CD1c-positive myeloid dendritic cell (primary cell): ENCODE measurements at regions not wholly inside any gene's neighbourhood (a gene's known extent, or its start where the extent isn't known, plus 50 kb on each side); places are given as distances from the start of the nearest gene placed in this dataset.
"Not testable (repeated sequence)": the region's sequence is repeated elsewhere in the genome, so short reads cannot be mapped to it uniquely, and the experiment has no call there.

Experiments used
- DNase-seq: peaks from one replicate; pipeline ENCODE4 v3.0.0-alpha.2; 2016; ENCODE audit errors: extremely low spot score

DNA sequence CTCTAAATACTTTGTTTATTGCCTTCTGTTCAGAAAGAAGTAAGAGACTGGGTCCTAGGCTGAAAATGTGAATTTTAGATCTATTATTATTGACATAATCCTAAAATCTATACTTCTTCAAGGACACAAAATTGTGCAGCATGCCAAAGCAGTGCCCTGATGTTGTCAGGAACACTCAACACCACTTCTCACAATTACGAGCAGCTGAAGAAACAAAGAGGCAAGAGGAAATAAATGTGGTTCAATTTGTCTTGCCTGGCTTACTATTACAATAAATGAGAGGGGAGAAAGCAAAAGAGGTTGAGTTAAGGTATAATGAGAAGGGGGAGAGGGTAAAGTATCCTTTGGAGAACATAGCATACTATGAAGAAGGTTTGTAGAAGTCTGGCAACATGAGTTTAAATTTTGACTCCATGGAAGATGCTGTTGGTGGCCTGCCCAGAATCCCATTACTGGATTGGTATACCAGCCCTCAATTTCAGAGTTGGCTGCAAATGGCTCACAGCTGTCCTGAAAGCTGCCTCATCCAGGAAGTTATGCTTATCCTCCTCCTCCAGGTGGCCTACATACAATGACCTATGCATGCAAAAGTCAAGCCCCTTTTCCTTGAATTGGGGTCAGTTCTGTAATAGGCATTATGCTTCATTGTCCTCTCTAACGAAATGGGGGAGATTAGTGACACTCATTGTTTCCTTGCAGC is 274.6 kb upstream of the SMIM30 start:
- no peak for DNase-seq

DNA sequence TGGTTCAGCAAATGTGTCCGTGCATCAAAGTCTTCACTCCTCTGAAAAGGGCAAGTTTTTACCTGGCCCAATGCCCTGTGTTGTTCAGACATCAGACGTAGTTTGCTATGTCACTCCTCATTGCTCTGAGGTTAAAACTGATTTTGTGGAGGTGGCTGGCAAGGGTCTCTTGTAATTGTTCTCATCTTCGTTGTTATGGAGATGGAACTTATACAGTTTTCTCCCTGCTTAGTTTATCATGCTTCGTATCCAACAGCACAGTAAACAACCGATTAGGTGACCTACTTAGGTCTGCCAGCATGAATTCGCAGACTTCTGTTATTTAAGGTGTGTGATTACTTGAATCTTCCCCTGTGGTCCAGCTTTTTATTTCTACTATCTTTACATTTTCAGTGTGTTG is 274.1 kb upstream of the SMIM30 start:
- DNase-seq, result no peak

DNA sequence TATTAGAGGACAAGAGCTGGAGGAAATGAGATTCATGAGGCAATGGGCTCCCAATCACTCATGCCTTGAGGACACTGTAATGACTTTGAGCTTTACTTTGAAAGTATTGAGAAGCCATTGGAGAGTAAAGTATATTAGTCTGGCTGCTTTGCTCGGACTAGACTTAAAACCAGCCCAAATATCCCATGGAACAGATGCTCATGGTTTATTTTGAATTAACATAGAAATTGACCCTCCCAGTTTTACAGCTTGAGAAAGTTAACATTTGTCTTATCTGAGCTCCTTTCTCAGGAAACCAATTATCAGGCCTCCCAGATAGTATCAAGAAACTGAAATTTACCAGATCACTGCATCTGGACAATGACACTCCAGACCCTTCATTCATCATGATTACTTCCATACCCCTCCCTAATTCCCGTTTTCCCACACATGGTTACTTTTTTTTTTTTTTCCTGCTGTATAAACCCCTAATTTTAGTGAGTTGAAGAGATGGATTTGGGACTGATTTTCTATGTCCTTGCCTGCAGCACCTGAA is 270.8 kb upstream of the SMIM30 start:
- DNase-seq, result no peak

DNA sequence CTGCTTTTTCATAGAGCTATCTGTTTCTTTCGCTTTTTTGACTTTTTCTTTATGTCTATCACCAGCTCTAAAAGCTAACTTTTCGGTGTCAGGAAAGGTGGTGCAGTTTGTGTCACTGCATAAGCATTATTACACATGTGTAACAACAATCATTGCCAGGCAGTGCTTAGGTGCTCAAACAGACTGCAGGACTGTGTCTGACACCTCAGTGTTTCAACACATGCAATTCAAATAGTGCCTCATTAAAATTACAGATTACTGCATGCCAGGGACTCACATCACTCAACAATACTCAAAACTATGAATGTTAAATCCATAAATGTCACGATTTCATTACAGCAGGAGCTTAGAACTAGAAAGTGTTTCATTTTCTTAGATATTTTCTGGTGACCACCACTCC is 265.3 kb upstream of the SMIM30 start:
- DNase-seq, result no peak

DNA sequence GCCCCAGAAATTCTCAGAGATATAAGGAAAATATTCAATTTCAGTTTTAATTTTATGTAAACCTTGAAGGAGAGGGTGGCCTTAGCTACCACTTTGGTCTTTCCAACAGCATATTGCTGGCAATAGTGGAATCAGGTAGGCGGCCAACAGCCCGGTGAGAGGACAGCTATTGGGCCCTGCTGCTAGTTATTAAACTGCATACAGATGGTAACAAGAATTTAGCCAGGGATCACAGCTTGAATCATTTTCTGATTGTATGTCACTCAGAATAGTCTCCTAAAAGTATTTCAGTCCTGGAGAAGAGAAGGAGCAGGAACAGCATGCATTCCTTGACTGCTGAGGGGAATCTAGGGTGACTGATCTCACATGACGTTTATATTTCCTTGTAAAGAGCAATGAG is 261.4 kb upstream of the SMIM30 start:
- no peak for DNase-seq

DNA sequence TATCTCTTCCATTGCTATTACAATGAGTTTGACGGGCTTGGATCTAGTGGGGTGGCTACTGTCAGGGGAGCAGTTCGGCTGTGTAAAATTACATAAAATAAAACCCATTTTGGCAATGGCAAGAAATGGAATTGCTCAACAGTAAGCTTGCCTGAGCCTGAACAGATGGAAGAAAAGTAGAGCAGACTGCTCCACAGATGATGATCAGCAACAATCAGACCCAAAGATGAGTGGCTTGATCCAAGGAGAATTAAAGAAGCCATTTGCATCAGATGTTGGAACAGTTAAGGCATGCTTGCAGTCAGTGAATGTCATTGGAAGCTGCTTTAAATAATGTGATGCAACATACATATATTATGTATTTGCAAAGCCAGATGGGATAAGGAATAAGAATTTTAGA is 256.6 kb upstream of the SMIM30 start:
- DNase-seq, result no peak

DNA sequence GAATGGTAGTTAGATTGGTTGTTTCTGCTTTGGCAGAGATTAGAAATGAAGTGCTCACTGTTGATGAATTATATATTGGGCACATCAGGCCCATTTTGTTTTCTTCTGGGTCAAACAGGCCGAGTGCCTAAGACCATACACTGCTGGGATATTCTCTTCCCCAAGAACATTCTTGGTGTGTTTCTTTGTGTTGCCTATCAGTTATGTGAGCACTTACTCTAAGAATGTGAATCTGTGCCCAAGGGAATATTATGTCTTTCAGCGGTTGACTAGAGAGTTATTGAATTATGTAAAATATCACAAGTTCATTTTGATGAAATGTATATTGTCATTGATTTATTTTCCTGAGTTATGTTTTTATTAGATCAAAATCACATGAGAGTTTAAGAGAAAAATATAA is 255.5 kb upstream of the SMIM30 start:
- no peak for DNase-seq

DNA sequence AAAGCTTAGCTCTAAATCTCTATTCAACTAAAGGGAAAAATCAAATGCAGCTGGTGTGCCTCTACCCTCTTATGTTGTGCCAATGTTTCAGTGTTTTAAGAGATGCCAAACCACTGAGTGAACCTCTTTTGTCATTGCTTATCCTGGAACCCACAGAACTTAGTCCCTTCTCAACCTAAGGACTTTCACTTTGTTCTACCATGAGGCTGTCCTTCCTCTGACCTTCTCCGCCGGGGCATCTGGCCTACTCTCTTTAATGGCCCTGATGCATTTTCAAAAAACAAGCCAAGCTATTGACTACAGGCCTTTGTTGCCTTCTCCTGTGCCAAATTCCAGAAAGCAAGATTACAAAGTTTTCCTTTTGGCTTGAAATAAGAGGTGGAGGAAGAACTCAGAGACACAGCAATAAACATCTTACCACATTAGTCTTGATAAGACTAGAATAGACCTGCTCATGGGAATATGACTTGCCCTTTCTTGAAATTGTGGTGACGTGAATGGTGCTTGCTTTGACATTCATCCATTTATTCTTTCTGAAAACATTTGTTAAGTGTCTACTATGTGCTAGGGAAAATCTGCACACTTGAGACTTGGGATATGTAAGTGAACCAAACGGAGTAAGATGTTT is 253.2 kb upstream of the SMIM30 start:
- DNase-seq, result no peak

DNA sequence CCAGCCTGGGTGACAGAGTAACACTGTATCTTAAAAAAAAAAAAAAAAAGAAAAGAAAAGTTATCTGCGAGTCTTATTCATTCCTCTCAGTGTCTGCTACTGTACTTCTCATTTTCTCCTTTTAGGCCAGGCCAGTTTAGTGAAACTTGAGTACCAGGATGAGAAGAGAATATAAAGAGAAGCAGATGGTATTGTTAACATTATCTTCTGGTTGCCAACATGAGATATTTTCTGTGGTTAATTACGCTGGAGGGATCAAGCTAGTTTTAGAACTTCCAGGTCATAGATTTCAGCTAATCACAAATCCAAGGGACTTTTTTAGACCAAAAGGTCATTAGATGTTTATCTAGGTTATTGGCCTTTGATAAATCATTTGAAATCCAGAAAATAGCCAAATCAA is 252.6 kb upstream of the SMIM30 start:
- no peak for DNase-seq

DNA sequence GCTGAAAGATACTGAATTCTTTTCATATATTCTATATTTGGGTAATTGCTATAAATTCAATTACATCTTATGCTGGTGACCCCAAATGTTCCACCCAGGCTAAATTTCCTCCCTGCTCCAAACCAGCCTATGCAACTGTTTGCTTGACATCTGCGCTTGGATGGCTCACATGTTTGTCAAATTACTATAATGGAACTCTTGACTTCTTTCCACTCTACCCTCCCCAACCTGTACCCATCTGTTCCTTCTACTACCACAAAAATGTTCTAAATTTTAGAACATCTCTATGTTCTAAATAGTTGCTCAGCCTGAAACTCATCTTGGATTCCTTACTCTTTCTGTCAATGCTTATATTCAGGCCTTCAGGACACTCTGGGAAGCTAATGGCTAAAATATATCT is 249.9 kb upstream of the SMIM30 start:
- DNase-seq, result no peak

DNA sequence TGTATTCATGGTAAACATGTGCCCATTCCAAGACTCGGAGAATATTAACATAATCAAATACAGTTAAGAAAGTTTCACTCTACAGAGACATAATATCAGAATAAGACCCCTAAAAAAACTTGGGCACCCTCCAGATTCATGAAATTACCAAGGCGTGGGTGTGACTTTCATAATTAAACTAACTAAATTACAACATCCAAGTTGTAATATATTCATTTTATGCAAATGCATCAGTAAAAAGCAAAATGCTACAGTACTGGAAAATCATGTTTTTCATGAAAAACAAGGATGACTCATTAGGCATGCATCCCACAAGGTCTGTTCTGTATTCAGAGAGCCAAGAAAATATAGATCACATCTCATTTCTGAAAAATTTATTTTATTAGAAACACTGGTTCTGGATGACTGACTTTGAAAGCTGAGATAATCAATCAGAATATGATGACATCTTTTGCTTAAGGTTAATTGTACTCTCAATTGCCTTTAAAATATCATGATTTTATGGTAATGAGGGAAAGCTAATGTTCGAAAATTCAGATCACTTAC is 248.8 kb upstream of the SMIM30 start:
- no peak for DNase-seq

DNA sequence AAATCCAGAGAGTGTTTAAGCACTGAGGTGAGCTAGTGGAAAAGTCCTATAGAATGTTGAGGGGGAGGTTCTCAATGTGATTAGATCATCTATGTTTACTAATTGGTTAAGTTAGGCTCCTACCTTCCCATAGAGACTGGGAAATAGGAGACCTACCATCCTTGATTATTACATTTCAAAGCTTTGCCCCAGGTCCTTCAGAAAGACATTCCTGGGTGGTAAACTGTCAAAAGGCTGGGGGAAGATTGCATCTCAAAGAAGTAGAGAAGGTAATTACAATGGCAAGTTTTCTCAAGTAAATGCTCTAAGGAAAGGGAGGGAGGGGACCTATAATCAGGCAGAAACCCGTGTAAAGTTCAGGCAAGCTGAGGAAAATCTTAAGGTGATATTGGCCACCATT is 247.8 kb upstream of the SMIM30 start:
- no peak for DNase-seq

DNA sequence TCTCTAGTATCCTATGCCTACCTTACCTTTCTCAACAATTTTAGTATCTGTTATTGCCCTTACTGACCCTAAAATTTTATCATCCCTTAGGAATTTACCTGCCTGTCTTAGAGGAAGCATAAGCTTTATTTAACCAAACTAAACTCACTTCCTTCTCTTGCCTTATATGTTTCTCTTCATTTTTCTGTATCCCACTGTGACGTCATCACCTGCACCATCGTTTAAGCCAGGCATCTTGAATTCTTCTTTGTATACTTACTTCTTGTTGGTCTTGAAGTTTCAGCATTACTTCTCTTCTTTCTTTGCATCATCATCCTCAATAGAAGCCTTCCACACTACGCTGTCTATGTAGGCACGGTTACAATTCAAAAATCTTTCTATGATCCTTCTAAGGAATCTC is 231.0 kb upstream of the SMIM30 start:
- no peak for DNase-seq

DNA sequence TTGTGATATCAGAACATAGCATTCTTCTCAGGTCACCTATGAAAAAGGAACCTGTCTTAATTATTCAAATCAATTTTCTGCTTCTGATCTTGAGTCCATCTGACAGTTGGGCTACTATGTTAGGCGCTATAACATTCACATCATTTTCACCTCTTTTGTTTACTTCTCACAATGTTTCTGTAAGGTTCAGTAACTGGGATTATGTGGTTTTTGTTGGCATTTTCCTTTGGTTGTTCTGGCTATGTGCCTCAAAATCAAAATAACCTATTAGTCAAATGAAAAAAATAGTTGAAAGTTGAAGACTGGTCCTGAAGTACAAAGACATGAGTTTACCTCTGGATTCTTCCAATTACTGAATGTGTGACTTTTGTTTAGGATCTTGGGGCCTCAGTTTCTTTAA is 221.3 kb upstream of the SMIM30 start:
- no peak for DNase-seq

DNA sequence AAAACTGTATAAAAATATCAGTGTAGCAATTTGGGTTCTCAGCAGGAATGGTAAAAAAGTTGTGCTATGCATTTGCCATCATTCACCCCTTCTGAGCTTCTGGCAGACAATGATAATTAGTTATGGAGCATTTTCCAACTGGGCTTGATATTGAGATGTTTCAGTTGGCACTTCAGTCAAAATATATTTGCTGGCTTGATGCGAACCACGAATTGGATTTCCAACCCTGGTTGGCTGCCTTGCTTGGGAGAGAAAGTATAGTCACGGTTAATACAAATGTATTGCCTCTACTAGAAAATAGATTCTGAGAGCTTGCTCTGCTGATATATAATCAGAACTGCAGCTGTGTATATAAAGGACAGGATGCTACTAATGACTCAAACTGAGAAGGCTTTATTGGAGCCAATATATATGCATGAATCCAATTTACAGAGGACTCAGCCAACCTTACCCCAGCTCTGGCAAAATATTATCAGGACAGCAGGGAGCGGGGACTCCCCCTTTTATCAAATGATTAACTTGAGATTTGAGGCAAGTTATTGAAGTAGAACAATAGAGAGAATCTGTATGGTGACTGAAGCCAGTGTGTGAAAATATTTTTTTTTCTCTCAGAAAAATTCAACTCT is 219.8 kb upstream of the SMIM30 start:
- DNase-seq, result no peak

DNA sequence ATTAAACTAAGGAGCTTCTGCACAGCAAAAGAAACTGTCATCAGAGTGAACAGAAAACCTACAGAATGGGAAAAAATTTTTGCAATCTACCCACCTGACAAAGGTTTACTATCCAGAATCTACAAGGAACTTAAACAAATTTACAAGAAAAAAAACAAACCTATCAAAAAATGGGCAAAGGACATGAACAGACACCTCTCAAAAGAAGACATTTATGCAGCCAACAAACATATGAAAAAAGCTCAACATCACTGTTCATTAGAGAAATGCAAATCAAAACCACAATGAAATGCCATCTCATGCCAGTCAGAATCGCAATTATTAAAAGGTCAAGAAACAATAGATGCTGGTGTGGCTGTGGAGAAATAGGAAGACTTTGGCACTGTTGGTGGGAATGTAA is 218.5 kb upstream of the SMIM30 start:
- not testable (repeated sequence) for DNase-seq

DNA sequence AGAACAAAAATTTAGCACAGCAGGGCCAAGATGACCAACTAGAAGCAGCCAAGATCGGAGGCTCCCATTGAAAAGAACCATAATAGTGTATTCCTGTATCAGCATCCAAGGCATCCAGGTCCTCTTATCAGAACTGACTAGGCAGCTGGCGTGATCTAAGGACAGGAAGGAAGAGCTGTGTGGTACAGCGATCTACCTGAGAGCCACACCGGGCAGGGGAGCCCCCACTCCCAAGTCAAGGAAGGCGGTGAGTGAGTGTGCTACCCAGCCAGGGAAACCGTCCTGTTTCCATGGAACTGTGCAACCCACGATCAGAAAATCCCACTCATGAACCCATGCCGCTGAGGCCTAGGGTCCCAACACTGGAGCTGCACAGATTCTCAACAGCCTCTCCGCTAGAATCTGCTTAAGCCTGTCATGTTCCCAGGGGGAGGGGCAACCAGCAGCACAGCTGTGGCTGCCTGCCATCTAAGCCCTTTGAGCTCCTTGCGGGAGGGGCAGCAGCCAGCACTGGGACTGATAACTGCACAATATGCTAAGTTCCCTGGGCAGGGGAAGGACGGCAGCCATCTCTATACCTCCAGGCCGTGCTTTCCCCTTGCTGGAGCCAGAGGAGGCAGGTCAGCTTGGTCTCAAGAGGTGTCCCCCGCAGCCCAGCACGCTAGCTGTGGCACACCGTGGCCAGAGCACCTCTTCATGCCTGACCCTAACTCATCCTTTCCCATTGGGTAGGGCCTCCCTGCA is 213.0 kb upstream of the SMIM30 start:
- no peak for DNase-seq

DNA sequence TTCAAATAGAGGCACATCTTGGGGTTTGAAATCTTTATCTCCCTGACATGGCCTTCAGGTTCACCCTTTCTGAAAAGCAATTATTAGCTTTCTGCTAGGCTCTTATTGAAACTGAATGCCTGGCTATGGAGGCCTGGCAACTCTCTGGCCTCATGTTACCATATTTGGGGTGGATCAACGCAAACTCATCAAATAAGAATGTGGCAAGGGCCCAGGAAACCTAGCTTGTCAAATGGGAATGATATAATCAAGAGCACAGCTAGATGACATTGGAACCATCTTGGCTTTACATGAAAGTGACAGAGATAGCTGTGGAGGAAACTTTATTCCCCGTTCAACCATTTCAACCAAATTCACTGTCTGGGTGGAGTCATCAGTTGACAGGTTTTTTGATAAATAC is 202.8 kb upstream of the SMIM30 start:
- no peak for DNase-seq

DNA sequence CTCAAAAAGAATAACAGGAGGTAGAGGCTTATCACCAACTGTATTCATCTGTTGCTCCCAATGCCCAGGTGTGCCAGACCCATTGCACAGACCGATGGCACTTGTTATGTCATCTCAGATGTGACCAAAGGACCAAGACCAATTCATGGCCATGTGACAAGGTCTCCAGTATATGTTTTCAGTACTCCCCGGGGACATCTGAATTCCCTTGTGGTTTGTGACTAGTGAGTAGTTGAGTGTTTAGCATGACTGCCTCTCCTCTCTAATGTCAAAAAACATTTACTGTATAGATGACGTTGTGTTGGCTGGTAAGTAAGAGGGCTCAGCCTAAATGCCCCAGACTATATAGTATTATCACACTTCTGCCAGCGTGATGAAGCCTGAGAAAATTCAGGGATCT is 202.1 kb upstream of the SMIM30 start:
- DNase-seq, result no peak

DNA sequence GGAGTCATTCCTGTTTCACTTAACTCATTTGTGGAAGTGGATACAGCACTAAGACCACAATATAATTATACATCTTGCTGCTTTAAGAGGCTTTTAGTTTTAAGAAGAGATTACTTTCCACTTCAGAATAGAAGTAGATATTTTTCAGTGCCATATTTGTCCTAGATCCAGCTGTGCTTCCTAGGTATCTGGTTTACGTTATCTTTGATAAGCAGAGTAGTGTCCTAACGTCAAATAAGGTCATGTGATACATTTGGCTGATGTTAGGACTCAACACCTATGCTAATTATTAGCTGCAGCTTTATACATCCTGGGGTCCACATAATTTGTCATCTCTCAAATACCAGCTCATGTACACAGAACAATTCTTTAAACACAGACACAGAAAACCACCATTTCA is 196.2 kb upstream of the SMIM30 start:
- no peak for DNase-seq

DNA sequence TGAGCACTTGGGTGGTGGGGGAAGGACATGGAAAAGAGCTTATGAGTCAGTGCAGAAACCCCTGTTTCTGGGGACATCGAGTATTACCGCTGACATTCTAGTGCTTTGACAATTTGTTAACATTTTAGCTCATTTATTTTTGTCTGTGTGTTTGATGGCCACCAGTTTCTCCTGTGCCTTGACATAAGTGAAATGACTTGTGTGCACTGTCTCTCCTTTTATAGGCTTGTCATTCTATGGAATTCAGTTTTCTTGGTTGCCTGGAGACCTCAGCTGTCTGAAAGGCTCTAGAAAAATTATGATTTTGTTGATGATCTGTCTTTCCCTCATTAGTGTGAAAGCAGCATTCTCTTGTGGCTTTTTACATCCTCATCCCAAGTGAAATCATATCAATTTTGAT is 190.0 kb upstream of the SMIM30 start:
- DNase-seq, result no peak

DNA sequence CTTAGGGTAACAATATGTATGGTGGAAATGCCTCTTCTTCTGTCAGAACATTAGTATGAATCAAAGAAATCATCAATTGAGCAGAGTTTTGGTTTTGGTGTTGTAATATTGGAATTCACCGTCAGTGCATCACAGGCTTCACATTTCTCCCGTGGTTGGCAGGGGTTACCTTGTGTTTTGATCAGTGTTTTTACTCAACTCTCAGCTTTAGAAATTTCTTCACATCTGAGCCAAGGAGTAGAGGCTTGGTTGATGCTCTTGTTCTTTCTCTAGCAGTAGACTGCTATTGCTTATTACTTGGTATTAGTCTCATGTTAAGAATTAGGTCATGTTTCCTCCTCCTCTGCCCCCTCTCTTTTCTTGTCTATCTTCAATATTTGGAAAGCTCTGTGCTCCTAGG is 188.8 kb upstream of the SMIM30 start:
- no peak for DNase-seq
